ENCODE measurements at regions not wholly inside any gene's neighbourhood (a gene's known extent, or its start where the extent isn't known, plus 50 kb on each side); places are given as distances from the start of the nearest gene placed in this dataset.

DNA sequence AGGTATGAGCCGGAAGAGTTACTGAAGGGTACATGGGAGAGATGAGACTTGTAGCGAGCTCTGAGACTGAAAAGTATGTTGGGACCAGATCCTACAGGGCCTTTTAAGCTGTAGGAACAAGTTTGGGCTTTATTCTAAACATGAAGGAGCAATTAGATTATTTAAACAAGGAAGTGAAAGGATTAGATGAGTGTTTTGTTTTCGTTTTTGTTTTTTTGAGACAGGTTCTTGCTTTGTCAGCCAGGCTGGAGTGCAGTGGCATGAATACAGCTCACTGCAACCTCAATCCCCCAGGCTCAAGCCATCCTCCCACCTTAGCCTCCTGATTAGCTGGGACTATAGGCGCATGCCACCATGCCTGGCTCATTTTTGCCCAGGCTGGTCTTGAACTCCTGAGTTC lies 110.7 kb downstream of the C1D start:
- TF ChIP-seq, protein P1, sequence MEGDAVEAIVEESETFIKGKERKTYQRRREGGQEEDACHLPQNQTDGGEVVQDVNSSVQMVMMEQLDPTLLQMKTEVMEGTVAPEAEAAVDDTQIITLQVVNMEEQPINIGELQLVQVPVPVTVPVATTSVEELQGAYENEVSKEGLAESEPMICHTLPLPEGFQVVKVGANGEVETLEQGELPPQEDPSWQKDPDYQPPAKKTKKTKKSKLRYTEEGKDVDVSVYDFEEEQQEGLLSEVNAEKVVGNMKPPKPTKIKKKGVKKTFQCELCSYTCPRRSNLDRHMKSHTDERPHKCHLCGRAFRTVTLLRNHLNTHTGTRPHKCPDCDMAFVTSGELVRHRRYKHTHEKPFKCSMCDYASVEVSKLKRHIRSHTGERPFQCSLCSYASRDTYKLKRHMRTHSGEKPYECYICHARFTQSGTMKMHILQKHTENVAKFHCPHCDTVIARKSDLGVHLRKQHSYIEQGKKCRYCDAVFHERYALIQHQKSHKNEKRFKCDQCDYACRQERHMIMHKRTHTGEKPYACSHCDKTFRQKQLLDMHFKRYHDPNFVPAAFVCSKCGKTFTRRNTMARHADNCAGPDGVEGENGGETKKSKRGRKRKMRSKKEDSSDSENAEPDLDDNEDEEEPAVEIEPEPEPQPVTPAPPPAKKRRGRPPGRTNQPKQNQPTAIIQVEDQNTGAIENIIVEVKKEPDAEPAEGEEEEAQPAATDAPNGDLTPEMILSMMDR (IDR thresholded peaks at IDR 0.05), result no peak
- TF ChIP-seq POLR2A (IDR thresholded peaks at IDR 0.05), result no peak

Measured in body of pancreas (tissue), 4 donors.